Upper lobe of left lung (tissue), 4 donors: ENCODE measurements at regions not wholly inside any gene's neighbourhood (a gene's known extent, or its start where the extent isn't known, plus 50 kb on each side); places are given as distances from the start of the nearest gene placed in this dataset.
A peak's percentile ranks its signal among the peaks of the same experiment; 100 is the strongest.

Experiments used
- EP300 ChIP-seq, 4 donors: sonication (generic); formaldehyde crosslinking; IDR thresholded peaks; one replicate each; pipeline ENCODE4 v1.5.1; 2017; ENCODE audit warnings: antibody characterized with exemption in 4 of 4, control low read depth in 2 of 4
- POLR2A ChIP-seq, 4 donors: fragments of 450-650 bp; IDR thresholded peaks; one replicate each; pipeline ENCODE4 v1.5.1; 2016 to 2017; ENCODE audit warnings: antibody characterized with exemption in 4 of 4, mild to moderate bottlenecking in 2 of 4
- TF ChIP-seq, protein P1 (sequence below), 6 experiments: fragments of 450-650 bp in 4 of 6; fragments of 200-600 bp in 2 of 6; sonication (generic) in 2 of 6; IDR thresholded peaks; one replicate each; pipeline ENCODE4 v1.5.1; 2016 to 2019; ENCODE audit warnings: antibody characterized with exemption in 6 of 6

- TF ChIP-seq POLR2A (IDR thresholded peaks at IDR 0.05) (no peak), EP300 (IDR thresholded peaks at IDR 0.05) (no peak)
- TF ChIP-seq, protein P1, sequence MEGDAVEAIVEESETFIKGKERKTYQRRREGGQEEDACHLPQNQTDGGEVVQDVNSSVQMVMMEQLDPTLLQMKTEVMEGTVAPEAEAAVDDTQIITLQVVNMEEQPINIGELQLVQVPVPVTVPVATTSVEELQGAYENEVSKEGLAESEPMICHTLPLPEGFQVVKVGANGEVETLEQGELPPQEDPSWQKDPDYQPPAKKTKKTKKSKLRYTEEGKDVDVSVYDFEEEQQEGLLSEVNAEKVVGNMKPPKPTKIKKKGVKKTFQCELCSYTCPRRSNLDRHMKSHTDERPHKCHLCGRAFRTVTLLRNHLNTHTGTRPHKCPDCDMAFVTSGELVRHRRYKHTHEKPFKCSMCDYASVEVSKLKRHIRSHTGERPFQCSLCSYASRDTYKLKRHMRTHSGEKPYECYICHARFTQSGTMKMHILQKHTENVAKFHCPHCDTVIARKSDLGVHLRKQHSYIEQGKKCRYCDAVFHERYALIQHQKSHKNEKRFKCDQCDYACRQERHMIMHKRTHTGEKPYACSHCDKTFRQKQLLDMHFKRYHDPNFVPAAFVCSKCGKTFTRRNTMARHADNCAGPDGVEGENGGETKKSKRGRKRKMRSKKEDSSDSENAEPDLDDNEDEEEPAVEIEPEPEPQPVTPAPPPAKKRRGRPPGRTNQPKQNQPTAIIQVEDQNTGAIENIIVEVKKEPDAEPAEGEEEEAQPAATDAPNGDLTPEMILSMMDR (IDR thresholded peaks at IDR 0.05) = peak in 1 of 6 experiments; percentile 7
These were observed 90.7 kb downstream of the TFPI2 start for GRCh38 chr7:93799750-93800357.
